RWPE1 (cell line): ENCODE measurements at regions not wholly inside any gene's neighbourhood (a gene's known extent, or its start where the extent isn't known, plus 50 kb on each side); places are given as distances from the start of the nearest gene placed in this dataset.

Experiments used
- CTCF ChIA-PET: fragments of 350-600 bp; sonication (Branson Sonifier 250); formaldehyde crosslinking; extraction: SDS; loops from one replicate; lab custom pipeline; 2021; lab: Yijun Ruan, JAX
- POLR2A ChIA-PET: fragments of 400-600 bp; formaldehyde crosslinking; extraction: SDS; loops from one replicate; lab custom pipeline; 2020; ENCODE audit warnings: antibody characterized with exemption; ENCODE audit not compliant: low non-redundant PET; lab: Yijun Ruan, JAX
- DNase-seq: peaks from one replicate; pipeline ENCODE4 v3.0.0; 2012; ENCODE audit warnings: low spot score
- H3K27ac ChIP-seq: fragments of 450-650 bp; 2 replicates; pipeline ENCODE4 v1.5.1; 2017
- TF ChIP-seq, protein P1 (sequence below): fragments of 450-650 bp; conservative IDR thresholded peaks from 2 replicates; pipeline ENCODE4 v1.5.1; 2017; ENCODE audit warnings: low read depth, mild to moderate bottlenecking

DNA sequence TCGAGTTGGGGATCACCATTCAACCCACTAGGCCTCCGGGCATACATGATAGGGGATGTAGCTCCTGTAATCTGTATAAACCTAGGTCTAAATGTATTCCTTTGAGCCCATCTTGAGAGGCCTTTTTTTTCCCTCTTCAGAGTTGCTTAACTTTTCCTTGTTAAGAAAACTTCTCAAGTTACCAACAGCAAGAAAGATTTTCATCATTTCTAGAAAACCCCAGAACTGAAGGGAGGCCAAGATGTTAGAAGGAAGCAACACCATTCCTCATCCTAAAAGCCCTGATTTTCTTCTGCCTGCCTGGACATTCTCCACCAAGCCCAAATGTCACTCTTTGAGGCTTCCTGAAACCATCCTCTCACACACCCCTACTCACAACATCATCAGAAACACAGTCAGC is 79.4 kb downstream of the TMPRSS5 start:
- CTCF ChIA-PET, result no interaction called here
- TF ChIP-seq, protein P1, sequence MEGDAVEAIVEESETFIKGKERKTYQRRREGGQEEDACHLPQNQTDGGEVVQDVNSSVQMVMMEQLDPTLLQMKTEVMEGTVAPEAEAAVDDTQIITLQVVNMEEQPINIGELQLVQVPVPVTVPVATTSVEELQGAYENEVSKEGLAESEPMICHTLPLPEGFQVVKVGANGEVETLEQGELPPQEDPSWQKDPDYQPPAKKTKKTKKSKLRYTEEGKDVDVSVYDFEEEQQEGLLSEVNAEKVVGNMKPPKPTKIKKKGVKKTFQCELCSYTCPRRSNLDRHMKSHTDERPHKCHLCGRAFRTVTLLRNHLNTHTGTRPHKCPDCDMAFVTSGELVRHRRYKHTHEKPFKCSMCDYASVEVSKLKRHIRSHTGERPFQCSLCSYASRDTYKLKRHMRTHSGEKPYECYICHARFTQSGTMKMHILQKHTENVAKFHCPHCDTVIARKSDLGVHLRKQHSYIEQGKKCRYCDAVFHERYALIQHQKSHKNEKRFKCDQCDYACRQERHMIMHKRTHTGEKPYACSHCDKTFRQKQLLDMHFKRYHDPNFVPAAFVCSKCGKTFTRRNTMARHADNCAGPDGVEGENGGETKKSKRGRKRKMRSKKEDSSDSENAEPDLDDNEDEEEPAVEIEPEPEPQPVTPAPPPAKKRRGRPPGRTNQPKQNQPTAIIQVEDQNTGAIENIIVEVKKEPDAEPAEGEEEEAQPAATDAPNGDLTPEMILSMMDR, result no peak
- DNase-seq, result no peak
- POLR2A ChIA-PET, result no interaction called here
- no peak overlapping the region for H3K27ac ChIP-seq

DNA sequence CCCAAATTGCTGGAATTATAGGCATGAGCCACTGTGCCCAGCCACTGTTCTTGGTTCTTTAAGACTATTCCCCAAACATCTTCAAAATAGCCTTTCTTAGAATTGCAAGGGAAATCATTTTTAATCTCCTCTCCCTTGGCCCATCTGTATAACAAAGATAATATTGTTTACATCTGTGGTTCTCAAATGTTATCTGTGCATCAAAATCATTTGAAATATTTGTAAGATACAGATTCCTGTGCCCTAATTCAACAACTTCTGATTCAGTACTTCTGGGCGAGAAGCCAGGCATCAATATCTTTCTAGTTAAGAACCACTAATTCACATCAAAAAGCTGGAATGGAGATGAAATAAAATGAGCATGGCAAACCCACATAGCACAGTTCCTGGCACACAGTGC is 83.0 kb downstream of the TMPRSS5 start:
- H3K27ac ChIP-seq, result no peak overlapping the region
- no peak for DNase-seq
- ChIA-PET CTCF (no interaction called here), POLR2A (no interaction called here)
- TF ChIP-seq, protein P1, result no peak

DNA sequence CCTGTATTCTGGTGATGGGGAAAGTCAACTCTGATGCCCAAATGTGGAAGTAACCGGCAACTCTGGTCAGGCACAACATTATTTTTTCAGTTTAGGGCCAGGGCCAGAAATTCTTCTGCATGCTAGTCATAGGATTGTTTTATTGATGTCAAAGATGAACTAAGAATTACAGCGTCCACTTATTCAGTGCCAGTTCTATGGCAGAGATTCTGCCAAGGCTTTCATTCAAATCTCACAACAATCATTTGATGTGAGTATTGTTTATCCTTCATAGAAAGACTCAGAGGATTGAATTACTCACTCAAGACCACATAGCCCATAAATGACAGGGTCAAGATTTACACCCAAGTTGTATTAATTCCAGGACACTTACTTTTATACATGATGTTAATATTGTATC is 87.7 kb downstream of the TMPRSS5 start:
- TF ChIP-seq, protein P1, result no peak
- no peak overlapping the region for H3K27ac ChIP-seq
- ChIA-PET POLR2A (no interaction called here), CTCF (no interaction called here)
- peak; percentile 5 for DNase-seq

DNA sequence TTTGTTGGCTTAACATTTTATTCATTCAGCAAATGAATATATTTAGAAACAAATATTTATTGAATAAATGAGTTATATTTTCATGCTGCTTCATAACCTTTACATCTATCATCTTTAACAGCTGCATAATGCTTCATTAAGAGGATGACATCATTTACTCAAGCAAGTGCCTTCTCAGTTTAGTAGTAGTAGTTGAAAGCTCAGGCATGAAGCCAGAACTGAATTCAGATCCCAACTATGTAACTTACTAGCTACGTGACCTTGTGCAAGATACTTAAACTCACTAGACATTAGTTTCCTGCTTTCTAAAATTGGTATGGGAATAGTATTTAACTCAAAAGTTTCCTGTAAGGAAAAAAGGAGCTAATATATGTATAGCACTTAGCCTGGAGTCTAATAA is 90.3 kb downstream of the TMPRSS5 start:
- ChIA-PET POLR2A (no interaction called here), CTCF (no interaction called here)
- H3K27ac ChIP-seq, result no peak overlapping the region

DNA sequence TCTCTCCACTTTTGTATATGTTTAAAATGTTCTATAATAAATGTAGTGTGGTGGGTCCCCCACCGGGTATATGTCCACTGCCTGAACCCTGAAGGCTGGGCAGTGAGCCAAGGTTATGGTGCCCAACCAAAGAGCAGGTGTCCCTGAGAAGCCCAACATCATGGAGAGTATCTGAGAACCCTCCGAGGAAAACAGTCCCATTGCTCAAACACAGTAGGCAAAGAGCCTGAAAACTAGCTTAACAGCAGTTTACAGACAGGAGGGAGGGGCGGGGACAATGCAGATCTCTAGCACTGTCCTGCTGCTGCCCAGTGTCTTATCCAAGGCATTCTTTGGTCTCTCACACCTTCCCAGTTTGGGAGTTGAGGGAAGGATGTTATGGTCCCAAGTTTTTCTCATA is 91.0 kb downstream of the TMPRSS5 start:
- H3K27ac ChIP-seq, result no peak overlapping the region
- ChIA-PET CTCF (no interaction called here), POLR2A (no interaction called here)
- TF ChIP-seq, protein P1, result no peak
- no peak for DNase-seq

More for the DNA sequence above, 90.3 kb downstream of the TMPRSS5 start:
- DNase-seq, result no peak
- TF ChIP-seq, protein P1, result no peak

DNA sequence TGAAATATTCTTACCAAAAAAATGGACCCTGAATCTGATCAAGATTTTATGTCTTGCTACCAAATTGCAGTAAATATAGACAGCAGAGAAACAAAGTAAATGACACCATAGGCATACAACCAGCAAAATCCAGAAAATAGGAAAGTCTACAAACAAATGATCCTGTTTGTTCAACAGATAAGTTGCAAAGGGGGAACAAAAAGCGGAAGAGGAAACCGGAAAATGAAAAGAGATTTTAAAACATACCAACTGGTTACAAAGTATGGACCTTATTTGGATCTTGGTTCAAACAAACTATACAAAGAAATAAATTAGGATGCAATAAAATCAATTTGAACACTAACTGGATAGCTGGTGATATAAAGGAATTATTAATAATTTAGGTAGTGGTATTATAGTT is 92.0 kb downstream of the TMPRSS5 start:
- TF ChIP-seq, protein P1, result no peak
- POLR2A ChIA-PET, result no interaction called here
- no peak overlapping the region for H3K27ac ChIP-seq
- no peak for DNase-seq
- CTCF ChIA-PET, result interaction anchor here (0.5 to 0.6 kb wide), 2 partner anchors 127 to 1500 kb away, joined by 3 to 4 read pairs; no protein-coding TSS in a partner anchor
